Myocyte (in vitro differentiated cells): ENCODE measurements at regions not wholly inside any gene's neighbourhood (a gene's known extent, or its start where the extent isn't known, plus 50 kb on each side); places are given as distances from the start of the nearest gene placed in this dataset.
A peak's percentile ranks its signal among the peaks of the same experiment; 100 is the strongest.
"Not testable (repeated sequence)": the region's sequence is repeated elsewhere in the genome, so short reads cannot be mapped to it uniquely, and the experiment has no call there.

Experiments used
- DNase-seq: peaks from one replicate; pipeline ENCODE4 v3.0.0-alpha.2; 2012; ENCODE audit warnings: low read depth

DNA sequence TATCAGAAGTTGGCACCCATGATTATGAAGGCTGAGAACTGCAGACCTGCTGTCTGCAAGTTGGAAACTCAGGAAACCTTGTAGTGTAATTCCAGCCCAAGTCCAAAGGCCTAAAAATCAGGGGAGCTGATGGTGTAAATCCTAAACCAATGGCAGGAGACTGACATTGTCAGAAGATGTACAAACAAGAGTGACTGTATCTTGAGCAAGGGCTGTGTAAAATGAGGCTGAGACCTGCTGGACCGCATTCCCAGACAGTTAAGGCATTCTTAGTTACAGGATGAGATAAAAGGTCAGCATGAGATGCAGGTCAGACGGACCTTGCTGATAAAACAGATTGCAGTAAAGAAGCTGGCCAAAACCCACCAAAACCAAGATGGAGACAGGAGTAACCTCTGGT lies 147.7 kb downstream of the COG6 start:
- no peak for DNase-seq

DNA sequence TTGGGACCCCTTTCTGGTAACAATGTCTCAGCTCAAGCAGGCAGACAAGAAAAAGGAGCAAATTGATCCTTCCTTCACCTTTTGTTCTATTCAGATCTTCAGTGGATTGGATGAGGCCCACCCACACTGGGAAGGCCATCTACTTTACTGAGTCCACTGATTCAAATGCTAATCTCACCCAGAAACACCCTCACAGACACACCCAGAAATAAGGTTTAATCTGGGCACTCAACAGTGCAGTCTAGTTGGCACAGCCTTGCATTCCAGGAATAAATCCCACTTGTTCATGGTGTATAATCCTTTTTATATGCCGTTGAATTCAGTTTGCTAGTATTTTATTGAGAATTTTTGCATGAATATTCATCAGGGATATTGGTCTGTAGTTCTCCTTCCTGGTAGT lies 148.4 kb downstream of the COG6 start:
- DNase-seq: no peak

DNA sequence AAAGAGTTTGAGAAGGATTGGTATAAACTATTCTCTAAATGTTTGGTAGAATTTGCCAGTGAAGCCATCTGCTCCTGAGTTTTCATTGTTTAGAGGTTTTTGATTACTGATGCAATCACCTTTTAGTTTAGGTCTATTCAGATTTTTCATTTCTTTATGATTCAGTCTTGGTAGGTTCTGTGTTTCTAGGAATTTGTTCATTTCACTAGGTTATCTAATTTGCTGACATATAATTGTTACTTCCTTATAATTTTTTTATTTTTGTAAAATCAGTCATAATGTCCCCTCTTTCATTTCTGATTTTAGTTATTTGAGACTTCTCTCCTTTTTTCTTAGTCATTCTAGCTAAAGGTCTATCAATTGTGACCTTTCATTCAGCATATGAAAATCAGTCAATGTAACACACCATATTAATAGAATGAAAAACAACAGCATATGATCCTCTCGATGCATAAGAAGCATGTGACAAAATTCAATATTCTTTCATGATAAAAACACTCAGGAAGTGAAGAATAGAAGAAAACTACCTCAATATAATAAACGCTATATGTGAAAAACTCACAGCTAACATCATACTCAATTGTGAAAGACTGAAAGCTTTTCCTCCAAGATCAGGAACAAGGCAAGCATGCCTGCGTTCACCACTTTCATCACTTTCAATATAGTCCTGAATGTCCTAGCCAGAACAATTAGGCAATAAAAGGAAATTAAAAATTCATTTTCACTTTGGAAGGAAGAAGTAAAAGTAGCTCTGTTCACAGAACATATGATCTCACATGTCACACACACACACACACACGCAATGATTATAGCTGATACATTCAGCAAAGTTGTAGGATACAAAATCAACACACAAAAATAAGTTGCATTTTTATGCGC lies 149.1 kb downstream of the COG6 start:
- no peak for DNase-seq

DNA sequence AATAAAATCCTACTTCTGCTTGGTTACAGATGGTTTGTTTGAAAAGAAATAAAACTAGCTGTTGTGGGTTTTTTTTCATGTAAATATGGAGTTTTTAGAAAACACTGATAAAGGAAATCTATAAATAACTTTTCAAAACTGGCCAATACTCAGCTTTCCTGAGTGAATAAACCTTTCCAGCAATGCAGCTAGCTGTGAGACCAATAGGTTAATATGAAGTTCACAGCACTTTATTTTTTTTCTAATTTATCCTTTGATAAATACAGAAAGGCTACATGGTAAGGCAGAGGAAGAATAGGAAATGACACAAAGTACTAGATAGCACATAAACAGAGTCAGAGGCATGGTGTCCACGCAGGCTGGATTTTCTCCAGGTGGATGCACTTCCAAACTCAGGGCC lies 154.0 kb downstream of the COG6 start:
- DNase-seq: no peak

DNA sequence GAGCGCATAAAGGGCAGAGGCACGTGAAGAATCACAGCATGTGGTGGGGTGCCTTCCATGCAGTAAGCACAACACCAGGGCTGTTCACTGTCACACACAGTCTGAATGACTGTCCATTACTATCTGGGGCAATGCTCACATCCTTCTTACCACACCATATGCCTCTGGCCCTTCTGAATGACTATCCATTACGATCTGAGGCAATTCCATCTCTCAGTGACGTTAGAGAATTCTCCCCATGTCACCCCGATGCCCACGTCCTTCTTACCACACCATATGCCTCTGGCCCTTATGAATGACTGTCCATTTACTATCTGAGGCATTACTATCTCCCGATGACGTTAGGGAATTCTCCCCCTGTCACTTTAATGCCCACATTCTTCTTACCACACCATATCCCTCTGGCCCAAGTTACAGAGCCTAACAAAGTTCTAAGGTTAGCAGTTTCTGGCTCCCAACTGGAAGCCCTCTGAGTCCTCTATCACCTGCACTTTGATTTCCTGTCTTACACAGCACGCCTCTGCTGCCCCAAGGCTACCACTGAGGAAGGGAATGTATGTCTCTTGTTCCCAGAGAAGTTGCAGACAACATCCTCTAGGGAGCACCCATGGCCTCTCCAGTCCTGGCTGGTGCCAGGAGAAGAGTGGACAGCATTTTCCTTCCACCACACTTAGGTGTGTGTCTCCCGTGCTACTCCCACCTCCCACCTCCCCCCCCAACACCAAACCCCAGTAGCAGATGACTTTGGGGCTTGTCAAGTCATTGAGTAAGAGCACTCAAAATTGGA lies 154.8 kb downstream of the COG6 start:
- DNase-seq: no peak

DNA sequence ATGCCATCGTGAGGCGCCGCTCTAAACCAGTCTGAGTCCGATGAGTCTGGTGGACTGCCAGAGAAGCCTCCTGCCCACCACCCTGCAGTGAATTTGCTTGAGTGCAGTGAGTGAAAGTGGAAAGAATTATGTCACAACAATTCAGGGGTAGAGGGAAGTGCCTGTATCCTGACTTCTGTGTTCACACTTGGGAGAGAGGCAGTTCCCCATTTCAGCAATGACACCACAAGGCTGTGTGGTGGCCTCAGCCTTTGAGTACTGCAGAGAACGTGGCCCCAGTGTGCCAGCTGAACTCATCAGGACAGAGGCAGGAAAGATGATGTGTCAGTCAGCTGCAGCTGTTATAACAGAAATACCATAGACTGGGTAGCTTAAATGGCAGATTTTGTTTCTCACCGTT lies 155.6 kb downstream of the COG6 start:
- DNase-seq: peak; percentile 69

DNA sequence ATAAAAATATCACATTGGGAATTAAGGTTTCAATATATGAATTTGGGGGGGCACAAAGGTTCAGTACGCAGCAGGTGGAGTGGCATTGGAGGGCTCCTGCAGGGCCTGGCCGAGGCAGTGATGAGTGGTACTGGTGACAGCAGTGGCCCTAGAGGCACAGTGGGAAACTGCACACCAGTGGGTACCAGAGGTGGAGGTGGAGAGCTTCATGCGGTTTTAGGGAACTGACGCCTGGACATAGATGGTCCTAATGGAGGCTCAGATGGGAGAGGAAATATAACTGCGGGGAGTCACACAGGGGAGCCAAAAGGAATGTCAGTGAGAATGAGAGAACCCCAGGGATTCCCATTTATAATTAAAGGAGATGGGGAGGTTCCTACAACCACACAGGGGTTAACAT lies 156.2 kb downstream of the COG6 start:
- no peak for DNase-seq

DNA sequence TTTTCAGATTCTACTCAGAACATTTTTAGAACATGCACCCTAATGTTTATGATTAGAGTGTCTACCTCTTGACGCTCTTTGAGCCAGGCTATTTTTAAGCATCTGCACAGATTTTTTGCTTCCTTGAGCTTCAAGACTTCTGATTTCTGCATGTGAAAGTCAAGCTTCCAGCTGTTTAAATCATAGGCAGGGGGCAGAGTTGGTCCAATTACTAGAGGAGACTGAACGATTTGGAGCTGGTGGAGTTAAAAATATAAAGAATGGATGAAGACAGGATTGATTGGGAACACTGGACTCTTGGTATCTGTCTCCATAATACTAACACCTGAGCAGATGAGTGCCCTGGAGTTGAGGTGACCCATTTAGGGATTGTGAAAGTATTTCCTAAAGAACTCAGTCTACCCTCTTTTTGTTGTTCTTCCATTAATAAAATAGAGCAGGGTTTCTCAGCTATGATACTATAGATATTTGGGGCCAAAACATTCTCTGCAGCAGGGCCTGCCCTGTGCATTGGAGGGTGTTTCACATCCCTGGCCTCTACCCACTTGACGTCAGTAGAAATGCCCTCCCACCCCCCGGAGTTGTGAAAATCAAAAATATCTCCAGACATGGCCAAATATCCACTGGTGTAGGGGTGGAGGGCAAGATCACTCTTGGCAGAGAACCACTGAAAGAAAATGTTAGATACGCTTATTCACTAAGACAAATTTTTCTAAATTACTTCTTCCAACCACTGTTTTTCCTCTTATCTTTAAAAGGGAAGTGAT lies 160.1 kb downstream of the COG6 start:
- DNase-seq: peak; percentile 7

DNA sequence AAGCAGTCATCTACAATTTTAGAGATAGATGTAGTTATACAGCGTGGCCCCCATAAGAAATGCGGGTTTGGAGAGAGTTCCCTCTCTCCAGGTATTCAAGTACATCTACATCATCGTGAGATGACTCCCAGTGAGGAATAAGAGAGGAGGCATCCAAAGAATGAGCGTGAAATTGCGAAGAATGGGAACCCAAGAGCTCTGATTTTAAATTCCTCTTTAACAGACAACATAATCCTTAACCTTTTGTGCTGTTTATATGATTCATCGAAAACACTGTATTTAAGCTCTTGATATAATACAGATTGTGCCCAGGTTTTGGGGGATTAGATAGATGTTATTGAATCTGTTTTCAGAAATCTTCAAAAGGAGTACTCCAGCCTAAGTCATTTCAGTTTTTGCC lies 161.5 kb downstream of the COG6 start:
- no peak for DNase-seq

DNA sequence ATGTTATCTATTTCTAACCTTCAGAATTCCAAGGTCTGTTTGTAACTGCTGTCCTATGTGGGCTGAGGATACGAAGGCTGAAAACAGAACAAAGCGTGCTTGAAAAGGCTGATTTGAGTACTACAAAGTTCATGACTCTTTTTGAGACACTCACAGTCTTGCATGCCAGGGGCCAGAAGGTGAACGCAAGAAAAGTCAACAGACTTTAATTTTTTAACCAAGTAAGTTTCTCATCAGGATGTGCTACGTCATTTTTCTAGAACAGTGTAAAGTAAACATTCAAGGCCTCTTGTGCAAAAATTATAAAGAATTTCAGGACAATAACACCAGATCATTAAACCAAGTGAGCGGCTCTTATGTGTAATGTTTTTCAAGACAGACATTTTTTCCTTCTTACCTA lies 163.5 kb downstream of the COG6 start:
- no peak for DNase-seq

DNA sequence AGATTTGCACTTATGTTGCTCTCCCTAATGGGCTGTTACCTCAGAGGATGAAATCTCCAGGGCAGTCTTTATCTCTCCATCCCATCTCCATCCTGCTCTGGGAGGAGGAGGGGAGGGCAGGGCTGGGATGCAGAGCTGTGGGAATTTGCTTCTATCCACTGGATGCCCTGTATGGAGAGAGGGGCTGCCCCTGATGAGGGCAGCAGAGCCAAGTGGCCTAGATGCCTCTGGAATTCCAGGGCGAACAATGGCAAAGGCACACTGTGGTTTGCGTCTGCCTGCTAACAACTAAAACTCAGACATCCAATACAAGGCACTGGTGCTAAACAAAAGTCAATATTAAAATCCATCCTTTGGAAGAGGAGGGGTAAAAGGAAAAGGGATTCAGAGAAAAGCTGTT lies 165.1 kb downstream of the COG6 start:
- DNase-seq: no peak

DNA sequence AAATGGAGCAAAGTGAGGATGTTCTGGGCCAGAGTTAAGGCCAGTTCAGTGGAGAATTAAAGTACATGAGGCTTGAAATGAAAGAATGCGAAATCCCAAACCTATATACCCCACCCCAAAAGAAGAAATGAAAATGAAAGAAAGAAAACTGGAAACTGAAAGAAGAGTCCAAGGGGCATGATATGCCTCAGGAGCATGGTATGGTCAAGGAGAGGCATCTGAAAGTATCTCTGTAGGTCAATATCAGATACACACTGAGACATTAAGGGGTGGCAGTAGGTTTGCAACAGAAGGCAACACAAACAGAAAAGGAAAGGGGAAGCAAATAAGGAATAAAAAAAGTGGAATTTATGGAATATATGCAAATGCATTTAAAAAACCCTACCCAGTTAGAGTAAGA lies 166.5 kb downstream of the COG6 start:
- DNase-seq: no peak

DNA sequence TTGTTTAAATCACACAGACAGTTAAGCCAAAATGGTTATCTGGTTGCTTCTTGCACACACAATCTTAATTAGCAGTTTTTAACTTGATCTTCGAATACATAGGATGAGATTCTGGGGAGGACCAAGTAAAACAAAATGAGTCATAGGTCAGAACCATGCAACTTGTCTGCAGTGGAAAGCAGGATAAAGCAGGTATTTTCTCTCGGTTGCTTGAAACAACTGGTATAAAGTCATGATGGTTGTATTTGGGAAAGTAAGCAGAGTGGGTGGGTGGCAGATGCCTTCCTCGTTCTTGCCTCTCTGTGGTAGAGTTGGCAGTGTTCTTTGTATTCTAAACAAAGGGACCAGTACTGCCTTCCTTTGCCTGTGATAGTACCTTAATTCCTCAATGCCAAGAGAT lies 167.0 kb downstream of the COG6 start:
- no peak for DNase-seq

DNA sequence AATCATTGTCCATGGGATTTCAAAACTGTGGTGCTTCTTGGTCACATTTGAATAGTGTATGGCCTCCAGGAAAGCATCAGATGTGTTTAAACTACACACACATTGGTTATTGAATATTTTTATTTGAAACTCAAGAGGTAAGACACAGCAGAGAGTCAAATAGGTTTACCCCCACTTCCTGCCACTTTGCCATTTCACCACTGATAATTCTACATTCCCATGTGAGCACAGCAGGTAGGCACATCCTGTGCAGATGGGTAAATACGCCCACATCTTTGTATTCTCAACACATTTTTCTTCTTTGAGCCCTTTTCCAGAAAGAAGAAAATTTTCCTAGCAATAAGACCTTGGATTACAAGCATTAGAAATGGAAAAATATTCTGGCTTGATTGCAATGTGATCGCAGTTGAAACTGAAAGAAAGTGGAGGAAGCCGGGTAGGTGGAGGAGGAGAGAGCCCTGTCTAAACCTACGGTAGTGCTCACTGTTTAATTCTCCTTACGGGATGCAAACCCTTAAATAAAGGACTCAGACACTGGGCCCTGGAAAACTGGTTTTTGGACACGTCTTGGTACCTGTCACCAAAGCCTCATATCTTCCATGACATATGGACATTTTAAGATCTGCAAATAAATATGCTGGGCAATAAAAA lies 167.7 kb downstream of the COG6 start:
- DNase-seq: no peak

DNA sequence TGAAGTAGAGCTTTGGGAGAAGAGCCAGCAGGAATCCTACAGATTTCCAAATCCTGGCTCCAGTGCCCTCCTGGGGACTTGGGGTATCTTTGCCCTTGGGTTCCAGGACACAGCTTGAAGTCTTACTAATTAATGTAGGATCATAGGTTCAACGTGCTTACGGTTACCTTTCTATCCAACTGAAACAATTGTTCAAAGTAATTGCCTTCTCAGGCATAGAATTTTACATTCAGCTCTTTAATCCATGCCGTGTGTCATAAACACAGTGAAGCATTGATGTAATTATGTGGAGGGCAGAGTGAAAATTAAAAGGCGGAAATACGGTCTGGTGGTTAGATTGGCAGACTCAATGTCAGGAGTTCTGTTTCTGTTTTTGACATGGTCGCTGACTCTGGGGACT lies 170.4 kb downstream of the COG6 start:
- no peak for DNase-seq

DNA sequence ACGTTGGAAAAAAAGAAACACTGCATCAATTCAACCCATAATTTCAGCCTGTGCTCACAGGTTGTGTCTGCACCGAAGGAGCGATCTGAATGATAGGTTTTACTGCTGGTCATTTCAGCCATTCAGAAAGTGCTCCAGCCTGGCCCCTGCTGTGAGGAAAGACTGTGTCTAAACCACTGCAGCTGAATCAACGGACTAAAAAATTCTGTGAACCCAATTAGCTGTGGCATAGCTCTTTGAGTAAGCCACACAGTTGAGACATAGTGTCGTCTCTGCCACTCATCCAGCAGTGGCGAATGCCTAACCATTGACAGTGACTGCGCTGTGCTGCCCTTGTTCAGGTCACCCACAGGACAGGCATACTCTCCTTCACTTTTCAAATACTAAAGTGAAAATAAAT lies 179.8 kb downstream of the COG6 start:
- peak; percentile 41 for DNase-seq

DNA sequence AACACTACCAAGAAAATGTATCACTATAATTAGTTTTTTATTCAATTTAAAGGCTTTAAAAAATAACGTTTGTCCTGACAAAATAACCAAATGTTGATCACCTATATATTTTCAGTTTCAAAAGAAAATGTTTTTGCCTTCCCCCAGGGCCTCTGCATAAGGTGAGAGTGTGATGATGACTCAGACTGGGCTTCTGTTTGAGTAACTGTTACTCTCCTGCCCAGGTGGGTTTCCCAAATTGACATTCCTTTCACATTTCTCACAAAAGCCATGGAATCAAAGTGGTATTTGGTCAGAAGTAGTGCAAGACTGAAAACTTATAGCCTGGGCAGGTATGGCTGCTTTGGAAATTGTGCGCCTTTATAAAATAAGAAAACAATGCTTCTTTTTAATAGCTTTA lies 180.6 kb downstream of the COG6 start:
- no peak for DNase-seq

DNA sequence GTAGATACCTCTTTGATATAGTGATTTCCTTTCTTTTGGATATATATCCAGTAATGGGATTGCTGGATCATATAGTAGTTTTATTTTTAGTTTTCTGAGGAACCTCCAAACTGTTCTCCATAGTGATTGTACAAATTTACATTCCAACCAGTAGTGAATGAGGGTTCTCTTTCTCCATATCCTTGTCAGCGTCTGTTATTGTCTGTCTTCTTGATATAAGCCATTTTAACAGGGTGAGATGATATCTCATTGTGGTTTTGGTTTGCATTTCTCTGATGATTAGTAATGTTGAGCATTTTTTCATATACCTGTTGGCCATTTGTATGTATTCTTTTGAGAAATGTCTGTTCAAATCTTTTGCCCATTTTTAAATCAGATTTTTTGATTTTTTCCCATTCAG lies 182.4 kb downstream of the COG6 start:
- not testable (repeated sequence) for DNase-seq

DNA sequence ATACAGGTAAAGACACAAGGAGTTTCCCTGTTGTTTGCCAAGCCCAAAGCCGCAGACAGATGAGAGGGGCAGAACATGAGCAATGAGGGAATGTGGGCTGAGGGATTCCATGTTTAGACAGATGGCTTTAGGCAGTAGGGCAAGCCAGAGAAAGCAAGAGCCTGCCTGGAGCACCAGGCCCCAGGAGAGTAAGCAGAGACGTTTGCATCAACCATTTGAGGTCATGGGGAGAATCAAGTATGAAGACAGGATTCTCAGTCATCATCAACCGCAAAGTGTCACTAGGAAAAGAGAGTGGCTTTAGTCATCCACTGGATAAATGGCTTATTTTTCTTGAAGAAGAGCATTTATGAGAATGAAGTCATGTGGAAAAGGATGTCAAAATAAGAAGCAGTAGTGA lies 184.7 kb downstream of the COG6 start:
- DNase-seq: peak; percentile 60

DNA sequence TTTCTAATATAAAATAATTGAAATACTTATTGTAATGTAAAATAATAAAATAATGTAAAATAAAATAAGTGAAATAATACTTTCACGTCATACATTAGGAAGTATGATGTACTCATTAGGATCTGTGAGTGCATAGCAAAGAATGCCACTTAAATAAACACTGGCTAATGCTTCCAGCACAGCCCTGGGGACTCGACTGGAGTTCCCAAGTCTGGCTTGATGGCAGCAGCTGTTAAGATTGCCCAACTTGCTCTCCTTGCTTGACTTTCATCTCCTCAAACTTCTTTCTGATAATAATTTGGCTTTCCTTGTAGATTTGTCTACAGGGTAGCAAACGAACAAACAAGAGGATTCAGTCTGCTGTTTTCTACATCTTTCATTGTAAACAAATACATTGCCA lies 191.9 kb downstream of the COG6 start:
- peak; percentile 7 for DNase-seq

DNA sequence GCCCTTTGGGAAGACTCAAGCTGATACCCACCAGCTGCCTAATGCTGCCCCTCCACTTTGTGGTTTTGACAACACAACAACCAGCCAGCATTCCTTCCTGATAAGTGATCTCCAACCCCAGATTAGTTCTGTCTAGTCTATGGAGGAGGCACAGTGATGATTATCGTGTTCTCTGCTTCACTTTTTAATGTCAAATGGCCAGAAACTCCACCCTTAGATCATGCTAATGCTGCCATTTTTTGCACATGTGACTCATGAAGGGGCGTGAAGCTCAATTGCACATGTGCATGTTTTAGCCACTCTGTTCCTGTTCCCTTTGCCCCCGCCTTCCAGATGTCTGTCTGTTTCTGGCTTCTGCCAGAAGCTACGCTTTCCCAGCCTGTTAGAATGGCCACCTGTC lies 199.8 kb downstream of the COG6 start:
- DNase-seq: peak; percentile 68
